ENCODE measurements at regions not wholly inside any gene's neighbourhood (a gene's known extent, or its start where the extent isn't known, plus 50 kb on each side); places are given as distances from the start of the nearest gene placed in this dataset.

DNA sequence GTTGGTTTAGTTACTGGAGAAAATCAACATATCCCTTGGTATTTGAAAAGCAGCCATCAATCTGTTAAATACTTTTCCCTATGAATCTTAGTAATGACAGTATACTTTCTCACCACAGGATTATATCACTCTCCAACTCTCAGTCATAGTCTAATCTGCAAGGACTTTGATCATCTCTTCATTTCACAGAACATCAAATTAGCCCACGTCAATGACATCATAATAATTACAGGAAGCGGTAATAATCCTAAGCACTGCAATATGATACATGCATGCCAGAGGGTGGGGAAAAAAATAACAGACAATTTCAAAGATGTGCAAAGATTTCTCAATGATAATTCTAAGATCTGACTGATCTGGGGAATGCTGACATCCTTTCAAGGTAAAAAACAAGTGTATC lies 404.1 kb downstream of the GPM6A start:
- no peaks in the 10 kb centered on the region for H3K27me3 ChIP-seq (ENCODE audit: control insufficient read depth, insufficient read depth, low read length)
- 0 out of 2 replicates have a peak, but pooled peaks cover 1% of the 10 kb centered on the region for H3K9me3 ChIP-seq (ENCODE audit: control insufficient read depth, insufficient read depth, low read depth, low read length)
- H3K36me3 ChIP-seq (ENCODE audit: control insufficient read depth, insufficient read depth, low read length): no peaks in the 10 kb centered on the region
- H3K27ac ChIP-seq (ENCODE audit: low read depth, low read length): no peak overlapping the region
- H3K9ac ChIP-seq (ENCODE audit: low read length): no peak overlapping the region
- H3K4me3 ChIP-seq (ENCODE audit: low read depth, low read length): no peak overlapping the region
- no peaks in the 10 kb centered on the region for H3K4me1 ChIP-seq (ENCODE audit: control insufficient read depth, insufficient read depth, low read length)

GRCh38 chr4:175411251-175411650 lies 400.8 kb downstream of the GPM6A start:
- Histone ChIP-seq H3K9ac (ENCODE audit: low read length) (no peak overlapping the region), H3K4me3 (ENCODE audit: low read depth, low read length) (no peak overlapping the region), H3K4me1 (ENCODE audit: control insufficient read depth, insufficient read depth, low read length) (peaks cover 7% of the 10 kb centered on the region; the same call in 1 of the 2 replicates), H3K27ac (ENCODE audit: low read depth, low read length) (no peak overlapping the region), H3K9me3 (ENCODE audit: control insufficient read depth, insufficient read depth, low read depth, low read length) (peaks cover 15% of the 10 kb centered on the region; the same call in 1 of the 2 replicates), H3K27me3 (ENCODE audit: control insufficient read depth, insufficient read depth, low read length) (no peaks in the 10 kb centered on the region), H3K36me3 (ENCODE audit: control insufficient read depth, insufficient read depth, low read length) (no peaks in the 10 kb centered on the region)

DNA sequence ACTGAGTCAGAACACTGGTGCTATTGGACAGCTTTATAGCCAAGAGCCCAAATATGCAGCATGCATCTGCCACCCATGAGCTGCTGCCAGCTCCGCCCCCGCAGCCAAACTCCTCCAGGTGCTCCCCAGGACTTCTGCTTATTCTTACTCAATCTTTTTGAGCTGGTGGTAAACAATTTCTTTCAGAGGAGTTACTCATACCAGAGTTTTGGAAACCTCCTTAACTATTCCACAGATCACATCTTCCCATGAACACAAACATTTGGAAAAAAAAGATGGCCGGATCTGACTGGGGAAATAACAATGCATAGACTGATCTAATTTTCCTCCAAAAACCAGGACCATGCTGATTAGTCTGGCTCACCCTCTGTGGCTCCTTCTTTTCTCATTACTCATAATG lies 399.9 kb downstream of the GPM6A start:
- Histone ChIP-seq H3K4me1 (ENCODE audit: control insufficient read depth, insufficient read depth, low read length) (peaks cover 7% of the 10 kb centered on the region; the same call in 1 of the 2 replicates), H3K36me3 (ENCODE audit: control insufficient read depth, insufficient read depth, low read length) (no peaks in the 10 kb centered on the region), H3K9ac (ENCODE audit: low read length) (no peak overlapping the region), H3K4me3 (ENCODE audit: low read depth, low read length) (no peak overlapping the region), H3K9me3 (ENCODE audit: control insufficient read depth, insufficient read depth, low read depth, low read length) (peaks cover 17% of the 10 kb centered on the region; the same call in 1 of the 2 replicates), H3K27ac (ENCODE audit: low read depth, low read length) (no peak overlapping the region), H3K27me3 (ENCODE audit: control insufficient read depth, insufficient read depth, low read length) (no peaks in the 10 kb centered on the region)

DNA sequence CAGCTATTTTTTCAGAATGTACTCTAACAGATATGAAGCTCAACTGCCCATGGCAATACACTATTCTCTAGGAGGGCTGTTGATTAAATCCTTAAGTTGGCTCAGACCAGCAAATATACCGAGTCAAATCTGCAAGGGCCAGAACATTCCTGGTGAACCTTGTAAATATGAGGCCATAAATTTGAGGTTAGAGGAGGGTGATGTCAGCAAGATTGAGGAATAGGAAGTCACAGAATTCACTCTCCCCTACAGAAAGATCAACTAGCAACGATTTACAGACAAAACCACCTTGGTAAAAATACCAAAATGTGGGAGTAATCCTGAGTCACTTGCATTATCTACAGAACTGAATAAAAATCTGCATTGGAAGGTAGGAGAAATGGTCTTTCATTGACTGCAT lies 399.3 kb downstream of the GPM6A start:
- Histone ChIP-seq H3K4me3 (ENCODE audit: low read depth, low read length) (no peak overlapping the region), H3K36me3 (ENCODE audit: control insufficient read depth, insufficient read depth, low read length) (no peaks in the 10 kb centered on the region), H3K9ac (ENCODE audit: low read length) (no peak overlapping the region), H3K27me3 (ENCODE audit: control insufficient read depth, insufficient read depth, low read length) (no peaks in the 10 kb centered on the region), H3K27ac (ENCODE audit: low read depth, low read length) (no peak overlapping the region), H3K9me3 (ENCODE audit: control insufficient read depth, insufficient read depth, low read depth, low read length) (peaks cover 17% of the 10 kb centered on the region; the same call in 1 of the 2 replicates), H3K4me1 (ENCODE audit: control insufficient read depth, insufficient read depth, low read length) (peaks cover 7% of the 10 kb centered on the region; the same call in 1 of the 2 replicates)

GRCh38 chr4:175413561-175413960 lies 398.5 kb downstream of the GPM6A start:
- Histone ChIP-seq H3K27ac (ENCODE audit: low read depth, low read length) (no peak overlapping the region), H3K27me3 (ENCODE audit: control insufficient read depth, insufficient read depth, low read length) (no peaks in the 10 kb centered on the region), H3K9ac (ENCODE audit: low read length) (no peak overlapping the region), H3K4me3 (ENCODE audit: low read depth, low read length) (no peak overlapping the region), H3K4me1 (ENCODE audit: control insufficient read depth, insufficient read depth, low read length) (peaks cover 7% of the 10 kb centered on the region; the same call in 1 of the 2 replicates), H3K36me3 (ENCODE audit: control insufficient read depth, insufficient read depth, low read length) (no peaks in the 10 kb centered on the region), H3K9me3 (ENCODE audit: control insufficient read depth, insufficient read depth, low read depth, low read length) (peaks cover 17% of the 10 kb centered on the region; the same call in 1 of the 2 replicates)

- H3K27ac ChIP-seq (ENCODE audit: low read depth, low read length): no peak overlapping the region
- H3K9ac ChIP-seq (ENCODE audit: low read length): no peak overlapping the region
- peaks cover 17% of the 10 kb centered on the region; the same call in 1 of the 2 replicates for H3K9me3 ChIP-seq (ENCODE audit: control insufficient read depth, insufficient read depth, low read depth, low read length)
- no peaks in the 10 kb centered on the region for H3K27me3 ChIP-seq (ENCODE audit: control insufficient read depth, insufficient read depth, low read length)
- peaks cover 7% of the 10 kb centered on the region; the same call in 1 of the 2 replicates for H3K4me1 ChIP-seq (ENCODE audit: control insufficient read depth, insufficient read depth, low read length)
- H3K4me3 ChIP-seq (ENCODE audit: low read depth, low read length): no peak overlapping the region
- no peaks in the 10 kb centered on the region for H3K36me3 ChIP-seq (ENCODE audit: control insufficient read depth, insufficient read depth, low read length)
Observed at GRCh38 chr4:175414602-175415001, 397.5 kb downstream of the GPM6A start.

GRCh38 chr4:175418516-175418915 lies 393.5 kb downstream of the GPM6A start:
- H3K27ac ChIP-seq (ENCODE audit: low read depth, low read length): no peak overlapping the region
- peaks cover 5% of the 10 kb centered on the region; the same call in 1 of the 2 replicates for H3K4me1 ChIP-seq (ENCODE audit: control insufficient read depth, insufficient read depth, low read length)
- no peak overlapping the region for H3K9ac ChIP-seq (ENCODE audit: low read length)
- no peak overlapping the region for H3K4me3 ChIP-seq (ENCODE audit: low read depth, low read length)
- H3K27me3 ChIP-seq (ENCODE audit: control insufficient read depth, insufficient read depth, low read length): no peaks in the 10 kb centered on the region
- peaks cover 10% of the 10 kb centered on the region; the same call in 1 of the 2 replicates for H3K9me3 ChIP-seq (ENCODE audit: control insufficient read depth, insufficient read depth, low read depth, low read length)
- no peaks in the 10 kb centered on the region for H3K36me3 ChIP-seq (ENCODE audit: control insufficient read depth, insufficient read depth, low read length)

- Histone ChIP-seq H3K36me3 (ENCODE audit: control insufficient read depth, insufficient read depth, low read length) (no peaks in the 10 kb centered on the region), H3K9ac (ENCODE audit: low read length) (no peak overlapping the region), H3K27ac (ENCODE audit: low read depth, low read length) (no peak overlapping the region), H3K4me3 (ENCODE audit: low read depth, low read length) (no peak overlapping the region), H3K9me3 (ENCODE audit: control insufficient read depth, insufficient read depth, low read depth, low read length) (0 out of 2 replicates have a peak, but pooled peaks cover 2% of the 10 kb centered on the region), H3K4me1 (ENCODE audit: control insufficient read depth, insufficient read depth, low read length) (no peaks in the 10 kb centered on the region; the same call in 1 of the 2 replicates), H3K27me3 (ENCODE audit: control insufficient read depth, insufficient read depth, low read length) (no peaks in the 10 kb centered on the region)
Observed at GRCh38 chr4:175419236-175419718, 392.8 kb downstream of the GPM6A start.

GRCh38 chr4:175421506-175421905 lies 390.6 kb downstream of the GPM6A start:
- Histone ChIP-seq H3K4me3 (ENCODE audit: low read depth, low read length) (no peak overlapping the region), H3K36me3 (ENCODE audit: control insufficient read depth, insufficient read depth, low read length) (no peaks in the 10 kb centered on the region), H3K27ac (ENCODE audit: low read depth, low read length) (no peak overlapping the region), H3K9me3 (ENCODE audit: control insufficient read depth, insufficient read depth, low read depth, low read length) (0 out of 2 replicates have a peak, but pooled peaks cover 2% of the 10 kb centered on the region), H3K27me3 (ENCODE audit: control insufficient read depth, insufficient read depth, low read length) (no peaks in the 10 kb centered on the region), H3K4me1 (ENCODE audit: control insufficient read depth, insufficient read depth, low read length) (no peaks in the 10 kb centered on the region), H3K9ac (ENCODE audit: low read length) (no peak overlapping the region)

GRCh38 chr4:175422331-175422730 lies 389.7 kb downstream of the GPM6A start:
- Histone ChIP-seq H3K4me3 (ENCODE audit: low read depth, low read length) (no peak overlapping the region), H3K27me3 (ENCODE audit: control insufficient read depth, insufficient read depth, low read length) (no peaks in the 10 kb centered on the region), H3K4me1 (ENCODE audit: control insufficient read depth, insufficient read depth, low read length) (no peaks in the 10 kb centered on the region), H3K36me3 (ENCODE audit: control insufficient read depth, insufficient read depth, low read length) (no peaks in the 10 kb centered on the region), H3K27ac (ENCODE audit: low read depth, low read length) (no peak overlapping the region), H3K9me3 (ENCODE audit: control insufficient read depth, insufficient read depth, low read depth, low read length) (no peaks in the 10 kb centered on the region), H3K9ac (ENCODE audit: low read length) (no peak overlapping the region)

DNA sequence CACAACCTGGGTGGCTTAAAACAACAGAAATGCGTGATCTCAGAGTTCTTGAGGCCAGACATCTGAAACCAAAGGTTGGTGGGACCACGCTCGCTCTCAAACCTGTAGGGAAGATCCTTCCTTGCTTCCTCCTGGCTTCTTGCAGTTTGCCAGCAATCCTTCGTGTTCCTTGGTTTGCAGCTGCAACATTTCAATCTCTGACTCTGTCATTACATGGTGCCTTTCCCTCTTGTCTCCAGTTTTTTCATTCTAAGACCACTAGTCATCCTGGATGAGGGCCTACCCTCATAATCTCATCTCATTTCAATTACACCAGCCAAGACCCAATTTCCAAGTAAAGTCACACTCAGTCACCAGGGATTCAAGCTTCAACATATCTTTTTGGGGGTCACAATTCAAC lies 388.0 kb downstream of the GPM6A start:
- Histone ChIP-seq H3K27ac (ENCODE audit: low read depth, low read length) (no peak overlapping the region), H3K4me1 (ENCODE audit: control insufficient read depth, insufficient read depth, low read length) (no peaks in the 10 kb centered on the region)

More for the DNA sequence above, 388.0 kb downstream of the GPM6A start:
- H3K36me3 ChIP-seq (ENCODE audit: control insufficient read depth, insufficient read depth, low read length): no peaks in the 10 kb centered on the region
- no peak overlapping the region for H3K9ac ChIP-seq (ENCODE audit: low read length)
- H3K4me3 ChIP-seq (ENCODE audit: low read depth, low read length): no peak overlapping the region
- H3K27me3 ChIP-seq (ENCODE audit: control insufficient read depth, insufficient read depth, low read length): no peaks in the 10 kb centered on the region
- H3K9me3 ChIP-seq (ENCODE audit: control insufficient read depth, insufficient read depth, low read depth, low read length): peaks cover 3% of the 10 kb centered on the region; the same call in 1 of the 2 replicates

All from HUES6 (cell line).